GM12878 (cell line): ENCODE measurements at regions not wholly inside any gene's neighbourhood (a gene's known extent, or its start where the extent isn't known, plus 50 kb on each side); places are given as distances from the start of the nearest gene placed in this dataset.

ENCODE experiments used
- ATAC-seq: fragments of 200-7000 bp; cut with Tn5 transposase; 3 replicates; pipeline ENCODE4 v1.9.1; 2020; ENCODE audit warnings: mild to moderate bottlenecking, moderate library complexity
- BruUV-seq: library from RNA; stranded (reverse); fragments of 400-500 nt; replicated peaks from 2 replicates; lab custom pipeline; 2021; lab: Mats Ljungman, UMichigan
- CTCF ChIA-PET: fragments of 300-600 bp; sonication (Branson Sonifier 250); formaldehyde crosslinking; extraction: SDS; loops from one replicate; lab custom pipeline; 2021; ENCODE audit warnings: inconsistent platforms; lab: Yijun Ruan, JAX
- POLR2A ChIA-PET: fragments of 350-600 bp; formaldehyde crosslinking; extraction: SDS; loops from one replicate; lab custom pipeline; 2021; ENCODE audit warnings: inconsistent platforms; lab: Charles Lee
- RAD21 ChIA-PET: fragments of 300-600 bp; sonication (Branson Sonifier 250); formaldehyde crosslinking; loops from one replicate; lab custom pipeline; 2023; ENCODE audit warnings: antibody characterized with exemption; ENCODE audit not compliant: unreplicated experiment; lab: Charles Lee
- SMC1A ChIA-PET: fragments of 300-600 bp; sonication (Branson Sonifier 250); formaldehyde crosslinking; loops from one replicate; lab custom pipeline; 2023; ENCODE audit not compliant: unreplicated experiment, uncharacterized antibody; lab: Charles Lee
- DNase-seq: peaks from one replicate; pipeline ENCODE4 v3.0.0-alpha.2; 2011; ENCODE audit warnings: low read depth, low spot score
- FAIRE-seq: peaks from 3 replicates; lab custom pipeline; 2011; peaks lifted over from hg19 to GRCh38; lab: Jason Lieb, UNC
- H2AFZ ChIP-seq: 2 replicates; pipeline ENCODE4 v1.6.0; 2011; ENCODE audit warnings: low read depth, low read length, control low read depth; ENCODE audit not compliant: control insufficient read depth
- H3K27ac ChIP-seq: 2 replicates; pipeline ENCODE4 v1.5.1; 2011; ENCODE audit warnings: control low read depth; ENCODE audit not compliant: control insufficient read depth, insufficient read depth
- H3K27me3 ChIP-seq, 2 experiments: replicated peaks in 1 of 2; 2 replicates each; pipeline versions ENCODE4 v1.6.0 to v1.6.1; 2011; ENCODE audit warnings: low read length in 1 of 2; ENCODE audit not compliant: control insufficient read depth in 2 of 2, insufficient read depth in 2 of 2
- H3K36me3 ChIP-seq, 2 experiments: 2 replicates each; pipeline ENCODE4 v1.5.1; 2011; ENCODE audit warnings: low read length in 1 of 2; ENCODE audit not compliant: control insufficient read depth in 2 of 2, insufficient read depth in 2 of 2
- H3K4me1 ChIP-seq: 2 replicates; pipeline ENCODE4 v1.6.1; 2011; ENCODE audit warnings: mild to moderate bottlenecking, low read length, moderate library complexity, mixed read lengths; ENCODE audit not compliant: control insufficient read depth, insufficient read depth
- H3K4me2 ChIP-seq: 2 replicates; pipeline ENCODE4 v1.6.0; 2011; ENCODE audit warnings: control low read depth; ENCODE audit not compliant: control insufficient read depth, insufficient read depth
- H3K4me3 ChIP-seq: fragments of 200-600 bp; sonication (generic); 2 replicates; pipeline ENCODE4 v1.5.1; 2016
- H3K79me2 ChIP-seq: 2 replicates; pipeline ENCODE4 v1.6.0; 2011; ENCODE audit warnings: low read length; ENCODE audit not compliant: control insufficient read depth, insufficient read depth
- H3K9ac ChIP-seq: 2 replicates; pipeline ENCODE4 v1.8.0; 2011; ENCODE audit warnings: low read length, control low read depth, mixed read lengths; ENCODE audit not compliant: control insufficient read depth, insufficient read depth
- H3K9me3 ChIP-seq: replicated peaks from 3 replicates; pipeline ENCODE4 v1.5.1; 2011; ENCODE audit warnings: mild to moderate bottlenecking, low read length; ENCODE audit not compliant: control insufficient read depth, insufficient read depth
- H4K20me1 ChIP-seq: 2 replicates; pipeline ENCODE4 v1.6.0; 2011; ENCODE audit not compliant: control insufficient read depth, insufficient read depth
- FOXM1 ChIP-seq: IDR thresholded peaks from 2 replicates; pipeline ENCODE4 v1.6.1; 2012; ENCODE audit warnings: low read depth, mild to moderate bottlenecking, inconsistent platforms, low read length, moderate library complexity
- HDAC2 ChIP-seq: fragments of 200-600 bp; sonication (generic); IDR thresholded peaks from 2 replicates; pipeline ENCODE4 v1.6.1; 2017
- REST ChIP-seq: IDR thresholded peaks from 2 replicates; pipeline ENCODE4 v1.6.1; 2012; ENCODE audit warnings: mild to moderate bottlenecking, low read depth, low read length
- RFX5 ChIP-seq: IDR thresholded peaks from 2 replicates; pipeline ENCODE4 v1.6.1; 2011; ENCODE audit warnings: low read depth, low read length, improper control_type of control experiment
- STAT1 ChIP-seq: fragments of 450-650 bp; conservative IDR thresholded peaks from 2 replicates; pipeline ENCODE4 v1.6.1; 2014; ENCODE audit warnings: antibody characterized with exemption, mild to moderate bottlenecking
- USF1 ChIP-seq: IDR thresholded peaks from 2 replicates; pipeline ENCODE4 v1.6.1; 2011; ENCODE audit warnings: borderline replicate concordance, low read depth, mild to moderate bottlenecking, moderate library complexity, mixed read lengths, low read length; ENCODE audit not compliant: insufficient read depth; ENCODE audit errors: extremely low read length
- ZNF207 ChIP-seq: fragments of 450-650 bp; IDR thresholded peaks from 2 replicates; pipeline ENCODE4 v1.6.1; 2014; ENCODE audit warnings: antibody characterized with exemption, mild to moderate bottlenecking, borderline replicate concordance
- WGBS: methylation state at CpG from one replicate; pipeline ENCODE4 v1.1.6; 2016; ENCODE audit warnings: low lambda C conversion rate; ENCODE audit not compliant: insufficient replicate concordance, insufficient coverage; ENCODE audit errors: missing lambda C conversion rate; 5-methylcytosine and 5-hydroxymethylcytosine counted together
- in situ Hi-C: fragments of 300-500 bp; cut with MboI; formaldehyde crosslinking; loops from 9 replicates; pipeline ENCODE4 v1.14.3; 2018; ENCODE audit warnings: mixed read lengths
- intact Hi-C: fragments of 100-400 bp; cut with micrococcal nuclease; formaldehyde crosslinking; loops from one replicate; pipeline ENCODE4 v1.14.2; 2022; ENCODE audit not compliant: unreplicated experiment

GRCh38 chr2:198282061-198282460 is 477.7 kb downstream of the PLCL1 start:
- intact Hi-C loops (no loop called here), in situ Hi-C loops (no loop called here)
- ChIA-PET POLR2A (no interaction called here), CTCF (interaction anchor here (0.6 to 1.0 kb wide), 3 partner anchors 13 to 1308 kb away, joined by 3 read pairs; no protein-coding TSS in a partner anchor), RAD21 (no interaction called here), SMC1A (no interaction called here)
- no peaks in the 10 kb centered on the region; a peak in 1 of 4 replicates for H3K27me3 ChIP-seq
- no peaks in the 10 kb centered on the region for H3K9me3 ChIP-seq
- TF ChIP-seq STAT1 (no peak), USF1 (no peak), HDAC2 (no peak), RFX5 (no peak), FOXM1 (no peak), REST (no peak), ZNF207 (no peak)
- H3K27ac ChIP-seq = no peak overlapping the region
- 10% methylated on average over 3 of the region's 3 CpGs for WGBS
- no peak for DNase-seq
- H4K20me1 ChIP-seq = no peaks in the 10 kb centered on the region
- ATAC-seq = no peak
- no TSS peak for BruUV-seq
- H2AFZ ChIP-seq = no peak overlapping the region
- no peak overlapping the region for H3K4me2 ChIP-seq
- no peaks in the 10 kb centered on the region for H3K4me1 ChIP-seq
- H3K9ac ChIP-seq = no peak overlapping the region
- no peak for FAIRE-seq
- H3K36me3 ChIP-seq = no peaks in the 10 kb centered on the region
- no peaks in the 10 kb centered on the region for H3K79me2 ChIP-seq
- no peak overlapping the region for H3K4me3 ChIP-seq
